GM04503 (cell line): ENCODE measurements at regions not wholly inside any gene's neighbourhood (a gene's known extent, or its start where the extent isn't known, plus 50 kb on each side); places are given as distances from the start of the nearest gene placed in this dataset.
"Not testable (repeated sequence)": the region's sequence is repeated elsewhere in the genome, so short reads cannot be mapped to it uniquely, and the experiment has no call there.

ENCODE experiments used
- DNase-seq: peaks from one replicate; pipeline ENCODE4 v3.0.0-alpha.2; 2012; ENCODE audit warnings: low read depth

DNA sequence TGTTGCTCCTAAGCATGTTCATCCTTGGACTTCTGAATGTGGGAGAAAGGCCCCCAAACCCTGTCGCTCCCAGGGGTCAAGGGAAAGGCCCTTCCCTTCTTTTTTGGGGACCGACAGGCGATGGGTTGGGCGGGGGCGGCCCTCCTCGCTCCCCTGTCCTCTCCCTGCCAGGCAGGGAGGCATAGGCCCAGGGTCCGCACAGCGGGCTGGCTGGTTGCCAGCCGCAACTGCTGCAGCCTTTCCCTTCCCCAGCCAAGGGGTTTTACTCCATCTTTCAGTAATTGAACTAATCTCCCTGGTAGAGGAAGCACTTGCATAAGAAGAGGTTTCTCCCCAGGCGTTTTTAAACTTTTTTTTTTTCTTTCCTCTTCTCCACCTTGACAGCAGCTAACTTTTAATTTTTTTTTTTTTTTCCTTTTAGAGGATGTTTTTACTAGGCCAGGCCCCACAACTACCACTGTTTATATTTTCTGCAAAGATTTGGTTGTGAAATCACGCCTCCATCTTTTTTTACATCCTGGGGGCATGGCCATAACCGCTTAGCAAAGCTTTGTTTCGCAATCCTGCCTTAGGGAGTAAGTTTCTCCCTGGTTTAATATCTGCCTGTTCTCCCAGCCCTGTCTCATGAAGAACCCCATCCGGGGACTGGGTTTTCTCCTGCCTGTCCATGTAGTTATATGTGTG, 216.9 kb upstream of the ZNF608 start:
- peak; percentile 41 for DNase-seq

DNA sequence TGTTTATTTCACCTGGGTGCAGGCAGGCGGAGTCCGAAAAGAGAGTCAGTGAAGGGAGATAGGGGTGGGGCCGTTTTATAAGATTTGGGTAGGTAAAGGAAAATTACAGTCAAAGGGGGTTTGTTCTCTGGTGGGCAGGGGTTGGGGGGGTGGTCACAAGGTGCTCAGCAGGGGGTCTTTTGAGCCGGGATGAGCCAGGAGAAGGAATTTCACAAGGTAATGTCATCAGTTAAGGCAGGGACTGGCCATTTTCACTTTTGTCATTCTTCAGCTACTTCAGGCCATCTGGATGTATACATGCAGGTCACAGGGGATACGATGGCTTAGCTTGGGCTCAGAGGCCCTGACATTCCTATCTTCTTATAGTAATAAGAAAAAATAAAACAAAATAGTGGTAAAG, 220.3 kb upstream of the ZNF608 start:
- DNase-seq = not testable (repeated sequence)

DNA sequence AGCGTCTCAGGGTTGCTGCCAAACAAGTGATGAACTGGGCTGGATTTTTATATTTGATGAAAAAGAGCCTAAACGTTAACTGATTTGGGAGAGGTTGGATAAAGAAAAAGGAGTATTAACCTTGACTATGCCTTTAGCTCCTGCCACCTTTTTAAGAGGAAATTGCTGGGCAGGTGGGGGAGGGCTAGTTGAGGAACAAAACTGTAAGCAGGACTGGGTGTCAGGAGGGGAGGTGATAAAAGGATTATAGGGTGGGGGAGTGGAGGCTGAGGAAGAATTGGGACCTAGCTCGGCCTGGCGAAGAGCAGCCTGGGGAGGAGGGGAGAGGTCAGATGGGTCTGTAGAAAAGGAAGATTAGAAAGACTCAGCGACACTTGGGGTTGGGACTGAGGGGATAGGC, 223.9 kb upstream of the ZNF608 start:
- not testable (repeated sequence) for DNase-seq

DNA sequence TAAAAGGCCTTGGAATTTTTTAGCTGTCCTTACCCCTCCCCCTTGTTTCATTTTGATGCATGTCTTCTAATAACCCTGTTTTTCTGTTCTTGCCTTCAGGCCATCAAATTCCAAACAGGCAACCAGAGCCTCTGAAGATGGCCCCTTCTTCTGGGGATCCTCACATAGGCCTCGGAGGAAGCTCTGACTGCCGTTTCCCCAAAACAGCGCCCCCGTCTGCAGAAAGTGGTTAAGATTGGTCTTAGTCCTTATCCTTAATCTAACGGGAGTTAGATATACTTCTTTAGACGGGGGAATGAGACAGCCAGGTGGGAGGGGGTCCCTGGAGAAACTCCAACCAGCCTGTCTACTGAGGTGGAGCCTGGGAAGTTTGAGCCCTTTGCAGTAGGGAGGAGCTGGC, 226.3 kb upstream of the ZNF608 start:
- DNase-seq = no peak

DNA sequence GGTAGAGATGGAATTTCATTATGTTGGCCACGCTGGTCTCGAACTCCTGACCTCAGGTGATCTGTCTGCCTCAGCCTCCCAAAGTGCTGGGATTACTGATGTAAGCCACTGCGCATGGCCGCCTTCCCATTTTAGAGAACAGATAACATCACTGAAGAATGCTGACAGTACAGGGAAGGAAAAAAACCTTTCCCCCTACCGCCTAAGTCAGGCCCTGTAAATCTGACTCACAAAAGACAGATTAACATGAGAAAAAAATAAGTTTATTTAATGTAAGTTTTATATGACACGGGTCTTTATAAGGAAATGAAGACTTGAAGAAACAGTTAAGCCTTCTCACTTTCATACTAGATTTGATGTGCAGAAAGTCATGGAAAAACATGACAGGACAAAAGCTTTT, 227.2 kb upstream of the ZNF608 start:
- DNase-seq = no peak

DNA sequence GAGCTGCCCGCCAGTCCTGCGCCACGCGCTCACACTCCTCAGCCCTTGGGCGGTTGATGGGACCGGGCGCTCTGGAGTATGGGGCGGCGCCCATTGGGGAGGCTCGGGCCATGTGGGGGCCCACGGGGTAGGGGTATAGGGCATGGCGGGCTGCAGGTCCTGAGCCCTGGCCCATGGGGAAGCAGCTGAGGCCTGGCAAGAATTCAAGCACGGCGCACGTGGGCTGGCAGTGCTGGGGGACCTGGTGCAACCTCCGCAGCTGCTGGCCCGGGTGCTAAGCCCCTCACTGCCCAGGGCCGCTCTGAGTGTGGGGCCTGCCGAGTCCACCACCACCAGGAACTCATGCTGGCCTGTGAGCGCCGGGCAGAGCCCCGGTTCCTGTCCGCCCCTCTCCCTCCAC, 229.6 kb upstream of the ZNF608 start:
- no peak for DNase-seq

DNA sequence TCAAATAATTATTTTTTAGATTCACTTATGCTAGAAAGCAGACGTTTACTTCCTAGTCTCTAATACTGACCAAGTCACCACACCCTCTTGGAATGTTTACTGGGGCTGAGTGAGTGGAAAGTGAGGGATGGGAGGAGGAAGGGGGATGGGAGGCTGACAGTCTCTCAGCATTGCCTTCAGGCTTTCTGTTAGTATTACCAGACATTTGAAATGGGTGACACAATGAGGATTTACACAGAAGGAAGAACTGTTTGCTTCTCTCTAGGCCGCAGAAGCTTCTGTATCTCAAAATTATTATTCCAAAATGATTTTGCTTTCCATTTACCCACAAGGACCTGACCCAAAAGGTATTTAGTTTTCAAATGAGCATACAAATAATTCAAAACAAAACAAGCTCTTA, 232.8 kb upstream of the ZNF608 start:
- DNase-seq = no peak

DNA sequence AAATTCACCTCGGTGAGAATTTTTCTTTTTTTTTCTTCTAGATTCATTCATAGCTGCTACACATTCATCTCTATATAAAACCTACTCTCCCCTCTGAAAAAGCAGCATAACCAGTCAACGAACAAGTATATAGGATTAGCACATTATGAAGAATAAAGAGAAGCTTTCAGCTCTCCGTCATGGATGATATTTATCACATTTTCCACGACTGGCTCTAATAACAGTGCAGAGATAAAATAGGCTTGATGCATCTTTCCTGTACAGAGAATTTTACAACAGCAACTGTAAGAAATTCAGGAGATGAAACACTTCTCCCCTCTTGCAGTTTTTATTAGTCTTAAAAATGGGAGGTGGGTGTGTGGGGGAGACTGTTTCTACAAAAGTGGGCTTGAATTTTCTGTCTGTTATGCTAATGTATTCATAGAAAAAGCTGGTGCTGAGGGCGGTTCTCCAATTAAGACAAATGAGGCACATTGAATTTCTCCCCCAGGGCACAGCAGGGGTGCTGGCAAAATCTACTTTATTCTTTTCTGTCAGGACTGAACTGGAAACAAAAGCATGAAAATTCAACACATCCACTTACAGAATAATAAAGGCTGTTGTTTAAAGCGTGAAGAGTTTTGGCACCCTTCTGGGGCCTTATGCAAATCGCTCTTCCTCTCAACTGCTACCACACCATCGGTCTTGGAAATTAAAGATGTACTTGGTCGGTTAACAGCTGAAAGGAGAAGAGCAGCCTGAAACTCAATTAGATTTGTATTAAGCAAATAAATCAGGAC, 233.9 kb upstream of the ZNF608 start:
- no peak for DNase-seq

DNA sequence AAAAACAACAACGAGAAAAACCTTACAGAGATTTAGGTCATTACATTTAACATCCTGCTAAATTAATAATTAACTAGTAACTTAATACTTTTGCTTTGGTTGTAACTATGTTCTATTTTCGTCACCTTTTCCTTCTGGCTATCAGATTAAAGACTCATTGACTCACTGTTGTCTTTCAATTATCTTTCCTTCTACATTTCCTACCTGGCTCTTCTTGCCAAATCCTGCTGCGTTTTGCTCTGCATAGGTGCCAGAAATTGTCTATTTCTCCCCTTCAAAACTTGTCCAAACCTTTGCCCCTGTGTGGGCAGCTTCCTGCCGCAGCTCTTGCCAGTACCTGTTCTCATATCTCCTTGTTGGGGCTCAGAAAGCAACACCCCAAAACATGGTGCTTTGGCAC, 235.5 kb upstream of the ZNF608 start:
- DNase-seq = no peak

DNA sequence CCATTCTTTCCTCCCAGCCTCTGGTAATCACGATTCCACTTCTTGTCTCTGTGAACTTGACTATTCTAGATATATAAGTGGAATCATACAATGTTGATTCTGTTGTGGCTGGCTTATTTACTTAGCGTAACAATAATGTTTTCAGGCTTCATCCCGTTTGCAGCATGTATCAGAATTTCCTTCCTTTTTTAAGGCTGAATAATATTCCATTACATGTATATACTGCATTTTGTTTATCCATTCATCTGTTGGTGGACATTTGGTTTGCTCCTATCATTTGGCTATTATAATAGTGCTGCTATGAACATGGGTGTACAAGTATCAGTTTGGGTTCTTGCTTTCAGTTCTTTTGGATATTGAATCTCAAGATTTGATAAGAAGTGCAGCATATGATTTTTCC, 239.7 kb upstream of the ZNF608 start:
- no peak for DNase-seq

DNA sequence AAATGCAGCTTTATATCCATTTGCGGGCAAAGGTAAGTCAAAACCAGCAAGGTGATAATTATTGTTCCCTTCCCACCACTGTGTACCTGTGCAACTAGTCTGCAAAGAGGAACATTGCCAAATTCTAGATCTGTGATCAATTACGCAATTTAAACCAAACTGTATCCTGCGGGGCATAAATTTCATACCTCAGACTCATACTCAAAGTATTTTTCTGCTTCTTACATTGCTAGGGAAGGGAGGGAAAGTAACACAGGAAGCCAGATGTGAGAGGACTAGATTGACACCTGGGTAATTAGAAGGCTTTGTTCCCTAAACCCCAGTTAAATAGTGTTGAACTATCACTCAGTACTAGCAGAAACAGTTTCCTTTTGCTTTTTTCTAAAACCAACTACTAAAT, 240.2 kb upstream of the ZNF608 start:
- no peak for DNase-seq

DNA sequence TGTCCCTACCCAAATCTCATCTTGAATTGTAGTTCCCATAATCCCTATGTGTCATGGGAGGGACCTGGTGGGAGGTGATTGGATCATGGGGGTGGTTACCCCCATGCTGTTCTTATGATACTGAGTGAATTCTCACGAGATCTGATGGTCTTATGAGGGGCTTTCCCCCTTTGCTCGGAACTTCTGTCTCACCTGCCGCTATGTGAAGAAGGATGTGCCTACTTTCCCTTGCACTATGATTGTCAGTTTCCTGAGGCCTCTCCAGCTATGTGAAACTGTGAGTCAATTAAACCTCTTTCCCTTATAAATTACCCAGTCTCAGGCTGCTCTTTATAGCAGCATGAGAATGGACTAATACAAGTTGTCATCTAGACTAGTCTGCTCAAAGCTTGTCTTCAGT, 241.3 kb upstream of the ZNF608 start:
- DNase-seq = not testable (repeated sequence)

DNA sequence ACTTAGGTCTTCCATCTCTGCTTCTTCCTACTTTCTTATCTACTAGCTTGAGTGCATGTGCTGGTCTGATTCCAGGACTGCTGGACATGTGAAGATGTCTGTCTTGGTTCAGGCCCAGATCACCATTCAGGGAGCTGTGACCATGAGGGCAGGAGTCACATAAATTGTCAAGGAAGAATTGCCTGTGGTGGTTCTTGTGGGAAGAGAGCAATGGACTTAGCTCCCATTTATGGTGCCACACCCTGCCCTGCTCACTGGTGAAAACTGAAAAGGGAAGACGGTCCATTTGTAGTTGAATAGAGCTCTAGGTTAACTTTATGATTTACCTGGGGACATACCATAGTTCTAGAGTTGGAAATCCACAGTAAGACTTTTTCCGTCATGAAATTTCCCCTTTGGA, 244.3 kb upstream of the ZNF608 start:
- DNase-seq = no peak

DNA sequence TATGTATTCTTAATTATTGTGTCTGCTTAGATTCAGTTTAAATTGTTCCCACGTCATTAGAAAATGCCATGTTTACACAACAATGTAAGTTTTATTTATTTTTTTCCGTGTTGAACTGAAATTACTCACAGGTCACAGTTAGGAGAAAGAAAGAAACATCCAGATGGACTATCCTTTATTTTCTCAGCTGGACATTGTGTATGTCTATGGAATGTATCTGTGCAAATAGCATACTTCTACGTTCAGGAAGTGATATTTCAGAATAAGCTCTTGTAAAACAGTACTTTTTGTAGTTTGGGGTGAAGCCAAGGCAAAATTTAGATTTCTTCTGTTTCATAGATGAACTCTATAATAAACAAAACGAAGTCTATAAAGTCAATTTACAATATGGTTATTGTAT, 249.0 kb upstream of the ZNF608 start:
- DNase-seq = no peak

DNA sequence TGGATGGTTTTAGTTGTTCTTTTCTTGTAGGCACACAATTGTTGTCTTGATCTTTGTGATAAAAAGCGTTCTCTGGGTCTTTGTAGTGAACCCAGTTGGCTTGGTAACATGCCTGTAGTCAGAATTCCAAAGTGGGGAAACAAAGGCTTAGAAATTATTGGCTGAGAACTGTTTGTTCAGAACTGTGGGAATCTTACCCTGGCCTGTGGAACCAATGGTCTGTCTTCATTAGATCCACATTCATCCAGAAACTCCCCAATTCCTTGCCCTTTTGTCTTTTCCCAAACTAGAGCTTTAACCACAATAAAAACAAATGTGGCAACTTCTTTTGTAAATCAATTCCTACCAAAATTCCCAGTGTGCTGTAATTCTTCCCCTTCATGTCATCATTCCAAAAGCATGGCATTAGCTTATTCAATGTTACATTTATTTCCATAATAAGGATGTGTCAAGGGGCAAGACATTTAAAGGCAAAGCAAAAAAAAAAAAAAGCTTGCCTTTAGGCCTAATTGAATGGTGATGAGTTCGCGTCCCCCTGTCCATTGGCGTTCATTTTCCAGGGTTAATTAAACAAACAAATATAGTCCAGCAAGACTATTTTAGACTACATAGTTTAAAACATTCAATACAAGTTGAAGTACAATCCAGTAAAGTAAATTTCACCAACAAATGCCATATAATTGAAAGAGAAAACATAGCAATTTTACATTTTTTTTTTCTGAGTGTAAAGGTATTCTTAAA, 249.8 kb upstream of the ZNF608 start:
- DNase-seq = peak; percentile 32

DNA sequence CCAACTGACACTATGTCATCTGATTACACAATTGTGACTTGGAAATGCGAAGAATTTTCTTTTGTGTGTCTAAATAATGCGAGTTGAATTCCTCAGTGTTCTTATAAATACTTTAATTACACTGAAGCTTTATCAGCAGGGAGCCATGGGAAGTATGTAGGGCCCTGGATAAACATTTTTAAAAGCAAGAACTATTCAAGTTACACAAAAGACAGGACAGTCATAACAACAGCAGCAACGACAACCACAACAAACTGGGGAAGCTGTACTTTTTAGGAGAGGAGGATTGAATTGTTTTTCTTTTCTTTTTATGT, 250.3 kb upstream of the ZNF608 start:
- DNase-seq = peak; percentile 44

DNA sequence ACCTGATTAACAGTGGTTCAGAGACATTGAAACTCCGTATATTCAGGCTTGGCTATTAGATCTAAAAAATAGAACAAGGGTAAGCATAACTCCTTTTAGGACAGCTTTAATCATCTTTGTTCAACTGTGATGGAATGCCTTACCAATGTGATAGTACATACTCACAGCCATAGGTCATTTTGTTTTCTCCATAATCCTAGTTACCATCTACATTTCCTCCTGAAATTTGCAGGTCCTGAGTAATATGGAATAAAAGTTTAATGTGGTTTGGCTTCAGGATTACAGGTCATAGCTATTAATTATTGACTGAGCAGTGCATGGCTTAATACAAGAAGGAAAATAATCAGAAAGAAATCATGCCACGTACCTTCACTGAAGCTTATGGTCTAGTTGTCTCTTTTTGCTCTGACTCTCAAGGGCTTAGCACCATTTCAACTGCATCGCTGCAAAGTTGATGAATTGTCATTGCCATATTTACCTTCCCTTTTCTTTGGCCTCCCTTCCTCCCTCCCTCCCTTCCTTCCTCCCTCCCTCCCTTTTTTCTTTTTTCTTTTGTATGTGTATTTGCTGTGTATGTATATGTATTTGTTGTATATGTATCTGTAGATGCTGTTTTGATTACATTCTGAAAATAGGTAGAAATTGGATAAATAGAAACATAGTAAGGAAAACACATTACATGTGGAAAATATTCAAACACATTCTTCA, 250.9 kb upstream of the ZNF608 start:
- no peak for DNase-seq

DNA sequence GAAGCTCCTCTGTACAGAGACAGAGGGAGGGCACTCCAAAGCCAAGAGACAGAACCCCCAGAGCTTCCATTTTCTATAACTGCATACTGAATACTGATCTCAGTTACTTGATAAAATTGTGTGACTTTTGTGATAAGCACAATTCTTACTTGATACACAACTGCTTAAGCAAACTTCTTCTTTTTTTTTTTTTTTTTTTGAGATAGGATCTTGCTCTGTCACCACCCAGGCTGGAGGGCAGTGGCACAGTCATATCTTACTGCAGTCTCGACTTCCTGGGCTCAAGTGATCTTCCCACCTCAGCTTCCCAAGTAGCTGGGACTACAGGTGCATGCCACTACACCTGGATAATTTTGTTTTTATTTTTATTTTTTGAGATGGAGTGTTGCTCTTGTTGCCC, 252.1 kb upstream of the ZNF608 start:
- no peak for DNase-seq

DNA sequence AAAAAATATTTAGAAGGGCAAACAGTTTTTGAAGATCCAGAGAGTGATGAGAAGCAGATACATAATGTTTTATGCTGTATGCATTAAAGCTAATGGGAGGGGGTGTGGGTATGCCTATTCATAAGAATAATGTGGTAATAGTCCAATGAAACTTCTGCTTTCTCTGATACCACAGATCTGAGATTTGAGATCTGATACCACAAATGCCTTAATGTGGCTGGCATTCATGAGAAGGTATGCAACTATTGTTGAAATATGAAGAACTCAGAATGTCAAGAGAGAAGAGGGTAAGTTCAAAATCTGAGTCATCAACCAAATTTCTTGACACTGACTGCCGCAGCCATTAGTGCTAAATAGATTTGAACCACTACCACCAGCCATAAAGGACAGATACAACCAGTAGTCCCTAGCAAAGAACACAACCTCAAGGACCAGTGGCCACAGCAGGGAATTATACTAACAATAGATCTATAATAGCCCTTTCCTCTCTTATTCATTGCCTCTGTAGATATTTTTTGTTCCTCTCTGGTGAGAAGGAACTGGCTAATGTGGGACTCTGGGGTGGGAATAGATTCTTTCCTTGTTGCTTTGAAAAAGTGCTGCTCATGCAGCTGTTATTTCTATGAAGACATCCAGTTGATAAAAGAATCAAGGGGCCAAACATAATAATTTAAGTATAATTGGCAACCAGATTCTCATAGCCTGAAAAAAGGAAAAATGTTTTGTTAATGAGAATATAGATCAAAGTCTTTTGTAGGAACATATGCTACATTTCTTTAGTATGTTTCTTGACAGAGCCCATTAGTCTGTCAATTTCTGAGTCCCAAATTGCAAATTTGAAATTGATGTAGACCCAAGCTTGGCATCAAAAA, 256.5 kb upstream of the ZNF608 start:
- DNase-seq = no peak

DNA sequence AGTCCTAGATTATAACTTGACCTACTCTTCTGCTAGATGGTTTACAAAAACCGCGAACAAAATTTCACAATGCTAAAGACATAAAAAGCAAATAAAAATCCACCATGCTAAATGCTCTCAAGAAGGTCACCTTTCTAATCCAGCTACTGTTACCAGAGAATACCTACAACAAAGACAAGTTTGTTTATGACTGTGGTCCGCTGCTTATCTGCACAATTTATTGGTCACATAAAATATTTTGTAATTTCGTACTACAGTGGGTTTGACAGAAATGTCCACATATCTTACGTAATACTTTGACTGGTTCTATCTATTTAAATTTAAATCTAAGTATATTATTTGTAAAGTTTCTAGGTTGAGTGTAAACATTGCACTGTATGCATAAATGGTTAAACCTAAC, 257.6 kb upstream of the ZNF608 start:
- DNase-seq = no peak

DNA sequence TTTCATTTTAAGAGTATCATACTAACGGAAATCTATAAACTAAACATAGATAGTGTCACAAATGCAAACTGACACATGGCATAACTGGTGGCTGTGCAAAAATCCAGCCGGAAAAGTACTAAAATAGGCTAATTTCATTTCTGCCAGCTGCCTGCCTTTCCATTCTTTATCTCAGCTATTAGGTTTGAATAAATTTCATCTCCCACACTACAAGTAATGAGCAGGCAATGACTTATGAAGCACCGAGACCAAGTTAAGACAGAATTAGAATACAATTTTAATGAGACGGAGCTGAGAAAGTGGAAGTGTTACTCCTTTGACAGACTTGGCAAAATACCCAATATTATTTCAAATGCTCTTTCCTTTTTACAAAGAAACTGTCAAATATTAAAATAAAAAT, 258.8 kb upstream of the ZNF608 start:
- DNase-seq = no peak
